HepG2 (cell line): ENCODE measurements at regions not wholly inside any gene's neighbourhood (a gene's known extent, or its start where the extent isn't known, plus 50 kb on each side); places are given as distances from the start of the nearest gene placed in this dataset.

Experiments used
- JUND ChIP-seq: sonication (generic); formaldehyde crosslinking; IDR thresholded peaks from 2 replicates; pipeline ENCODE4 v1.8.0; 2022; ENCODE audit warnings: mild to moderate bottlenecking, missing genetic modification reagents
- ZNF678 ChIP-seq: sonication (generic); formaldehyde crosslinking; IDR thresholded peaks from 2 replicates; pipeline ENCODE4 v1.4.0; 2020; ENCODE audit warnings: mild to moderate bottlenecking, missing genetic modification reagents
- TF ChIP-seq, protein P1 (sequence below): IDR thresholded peaks from 2 replicates; pipeline ENCODE4 v1.6.1; 2012; ENCODE audit warnings: low read depth, low read length, improper control_type of control experiment
- TF ChIP-seq, protein P2 (sequence below): sonication (generic); formaldehyde crosslinking; IDR thresholded peaks from 2 replicates; pipeline ENCODE4 v1.4.0; 2020; ENCODE audit warnings: mild to moderate bottlenecking, missing genetic modification reagents
- TF ChIP-seq, protein P3 (sequence below): sonication (generic); formaldehyde crosslinking; IDR thresholded peaks from 2 replicates; pipeline ENCODE4 v1.4.0; 2020; ENCODE audit warnings: missing genetic modification reagents, borderline replicate concordance
- TF ChIP-seq, protein P4 (sequence below): sonication (generic); formaldehyde crosslinking; IDR thresholded peaks from 2 replicates; pipeline ENCODE4 v1.5.1; 2020; ENCODE audit warnings: missing genetic modification reagents, mild to moderate bottlenecking, borderline replicate concordance

DNA sequence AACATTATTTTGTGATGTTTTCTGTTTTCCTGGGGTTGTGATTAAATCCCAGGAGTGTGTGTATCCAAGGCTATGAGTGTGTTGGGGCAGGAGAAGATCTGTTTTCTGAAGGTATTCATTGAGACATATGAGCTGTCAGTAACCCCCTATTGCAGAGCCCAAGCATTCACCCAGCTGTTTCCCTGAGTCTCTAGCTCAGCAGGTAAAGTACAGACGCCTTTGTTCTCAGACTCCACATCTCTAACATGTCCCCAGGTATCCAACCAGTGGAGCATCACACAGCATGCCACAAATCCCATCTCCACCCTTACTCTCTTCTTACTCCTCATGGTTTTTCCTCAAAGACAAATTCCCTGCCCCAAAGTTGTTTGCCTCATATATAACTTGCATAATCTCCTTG lies 213.6 kb downstream of the PCDH20 start (continued):
- TF ChIP-seq, protein P1, sequence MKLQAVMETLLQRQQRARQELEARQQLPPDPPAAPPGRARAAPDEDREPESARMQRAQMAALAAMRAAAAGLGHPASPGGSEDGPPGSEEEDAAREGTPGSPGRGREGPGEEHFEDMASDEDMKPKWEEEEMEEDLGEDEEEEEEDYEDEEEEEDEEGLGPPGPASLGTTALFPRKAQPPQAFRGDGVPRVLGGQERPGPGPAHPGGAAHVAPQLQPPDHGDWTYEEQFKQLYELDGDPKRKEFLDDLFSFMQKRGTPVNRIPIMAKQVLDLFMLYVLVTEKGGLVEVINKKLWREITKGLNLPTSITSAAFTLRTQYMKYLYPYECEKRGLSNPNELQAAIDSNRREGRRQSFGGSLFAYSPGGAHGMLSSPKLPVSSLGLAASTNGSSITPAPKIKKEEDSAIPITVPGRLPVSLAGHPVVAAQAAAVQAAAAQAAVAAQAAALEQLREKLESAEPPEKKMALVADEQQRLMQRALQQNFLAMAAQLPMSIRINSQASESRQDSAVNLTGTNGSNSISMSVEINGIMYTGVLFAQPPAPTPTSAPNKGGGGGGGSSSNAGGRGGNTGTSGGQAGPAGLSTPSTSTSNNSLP, result no peak
- no peak for TF ChIP-seq JUND (CRISPR knock-in tag)
- TF ChIP-seq, protein P2, sequence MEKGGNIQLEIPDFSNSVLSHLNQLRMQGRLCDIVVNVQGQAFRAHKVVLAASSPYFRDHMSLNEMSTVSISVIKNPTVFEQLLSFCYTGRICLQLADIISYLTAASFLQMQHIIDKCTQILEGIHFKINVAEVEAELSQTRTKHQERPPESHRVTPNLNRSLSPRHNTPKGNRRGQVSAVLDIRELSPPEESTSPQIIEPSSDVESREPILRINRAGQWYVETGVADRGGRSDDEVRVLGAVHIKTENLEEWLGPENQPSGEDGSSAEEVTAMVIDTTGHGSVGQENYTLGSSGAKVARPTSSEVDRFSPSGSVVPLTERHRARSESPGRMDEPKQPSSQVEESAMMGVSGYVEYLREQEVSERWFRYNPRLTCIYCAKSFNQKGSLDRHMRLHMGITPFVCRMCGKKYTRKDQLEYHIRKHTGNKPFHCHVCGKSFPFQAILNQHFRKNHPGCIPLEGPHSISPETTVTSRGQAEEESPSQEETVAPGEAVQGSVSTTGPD (CRISPR knock-in tag), result no peak
- TF ChIP-seq, protein P3, sequence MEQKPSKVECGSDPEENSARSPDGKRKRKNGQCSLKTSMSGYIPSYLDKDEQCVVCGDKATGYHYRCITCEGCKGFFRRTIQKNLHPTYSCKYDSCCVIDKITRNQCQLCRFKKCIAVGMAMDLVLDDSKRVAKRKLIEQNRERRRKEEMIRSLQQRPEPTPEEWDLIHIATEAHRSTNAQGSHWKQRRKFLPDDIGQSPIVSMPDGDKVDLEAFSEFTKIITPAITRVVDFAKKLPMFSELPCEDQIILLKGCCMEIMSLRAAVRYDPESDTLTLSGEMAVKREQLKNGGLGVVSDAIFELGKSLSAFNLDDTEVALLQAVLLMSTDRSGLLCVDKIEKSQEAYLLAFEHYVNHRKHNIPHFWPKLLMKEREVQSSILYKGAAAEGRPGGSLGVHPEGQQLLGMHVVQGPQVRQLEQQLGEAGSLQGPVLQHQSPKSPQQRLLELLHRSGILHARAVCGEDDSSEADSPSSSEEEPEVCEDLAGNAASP (CRISPR knock-in tag), result no peak
- TF ChIP-seq, protein P4, sequence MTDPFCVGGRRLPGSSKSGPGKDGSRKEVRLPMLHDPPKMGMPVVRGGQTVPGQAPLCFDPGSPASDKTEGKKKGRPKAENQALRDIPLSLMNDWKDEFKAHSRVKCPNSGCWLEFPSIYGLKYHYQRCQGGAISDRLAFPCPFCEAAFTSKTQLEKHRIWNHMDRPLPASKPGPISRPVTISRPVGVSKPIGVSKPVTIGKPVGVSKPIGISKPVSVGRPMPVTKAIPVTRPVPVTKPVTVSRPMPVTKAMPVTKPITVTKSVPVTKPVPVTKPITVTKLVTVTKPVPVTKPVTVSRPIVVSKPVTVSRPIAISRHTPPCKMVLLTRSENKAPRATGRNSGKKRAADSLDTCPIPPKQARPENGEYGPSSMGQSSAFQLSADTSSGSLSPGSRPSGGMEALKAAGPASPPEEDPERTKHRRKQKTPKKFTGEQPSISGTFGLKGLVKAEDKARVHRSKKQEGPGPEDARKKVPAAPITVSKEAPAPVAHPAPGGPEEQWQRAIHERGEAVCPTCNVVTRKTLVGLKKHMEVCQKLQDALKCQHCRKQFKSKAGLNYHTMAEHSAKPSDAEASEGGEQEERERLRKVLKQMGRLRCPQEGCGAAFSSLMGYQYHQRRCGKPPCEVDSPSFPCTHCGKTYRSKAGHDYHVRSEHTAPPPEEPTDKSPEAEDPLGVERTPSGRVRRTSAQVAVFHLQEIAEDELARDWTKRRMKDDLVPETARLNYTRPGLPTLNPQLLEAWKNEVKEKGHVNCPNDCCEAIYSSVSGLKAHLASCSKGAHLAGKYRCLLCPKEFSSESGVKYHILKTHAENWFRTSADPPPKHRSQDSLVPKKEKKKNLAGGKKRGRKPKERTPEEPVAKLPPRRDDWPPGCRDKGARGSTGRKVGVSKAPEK (CRISPR knock-in tag), result no peak
- TF ChIP-seq ZNF678 (CRISPR knock-in tag), result no peak
- TF ChIP-seq, all 625 proteins: peak for 0
